ENCODE measurements at regions not wholly inside any gene's neighbourhood (a gene's known extent, or its start where the extent isn't known, plus 50 kb on each side); places are given as distances from the start of the nearest gene placed in this dataset.

GRCh38 chr21:43354026-43354420 is 72.9 kb downstream of the SIK1 start (continued):
- no peak for TF ChIP-seq ZNF462 (CRISPR knock-in tag; IDR thresholded peaks at IDR 0.05)

GRCh38 chr21:43353282-43354025 is 73.5 kb downstream of the SIK1 start:
- Histone ChIP-seq H3K4me2 (no peak overlapping the region), H3K4me3 (no peak overlapping the region), H3K79me2 (replicated peaks; ENCODE audit: insufficient read depth) (no peaks in the 10 kb centered on the region), H4K20me1 (replicated peaks; ENCODE audit: insufficient read depth) (no peaks in the 10 kb centered on the region), H3K27ac (ENCODE audit: low read depth) (no peak overlapping the region), H3F3A (replicated peaks; ENCODE audit: low read depth) (no peaks in the 10 kb centered on the region), H2AFZ (no peak overlapping the region), H3K4me1 (ENCODE audit: insufficient read depth) (no peaks in the 10 kb centered on the region), H3K9me2 (ENCODE audit: insufficient read depth) (no peaks in the 10 kb centered on the region), H3K27me3 (ENCODE audit: insufficient read depth) (no peaks in the 10 kb centered on the region), H3K36me3 (ENCODE audit: insufficient read depth) (no peaks in the 10 kb centered on the region)
- ATAC-seq (no peak), DNase-seq (ENCODE audit: low spot score) (no peak)
- Mint-ChIP-seq H3K36me3 (ENCODE audit: low read depth) (no peaks in the 10 kb centered on the region), H3K27ac (no peak overlapping the region), H3K27me3 (ENCODE audit: insufficient read depth, low read depth, poor library complexity) (peaks cover 10% of the 10 kb centered on the region), H3K4me3 (no peak overlapping the region), H3K9me3 (no peaks in the 10 kb centered on the region; the same call in 2 of the 3 replicates), H3K4me1 (peaks cover 6% of the 10 kb centered on the region)
- TF ChIP-seq ETS1 (IDR thresholded peaks at IDR 0.05) = no peak
- no peak for TF ChIP-seq STAT1 (IDR thresholded peaks at IDR 0.05; ENCODE audit: unreplicated experiment)
- TF ChIP-seq POLR2AphosphoS5 (IDR thresholded peaks at IDR 0.05; ENCODE audit: low read depth) = no peak
- no peak for TF ChIP-seq CREB1 (CRISPR knock-in tag; IDR thresholded peaks at IDR 0.05; ENCODE audit: low read depth)
- TF ChIP-seq CTCF (conservative IDR thresholded peaks at IDR 0.05; ENCODE audit: low read depth in 2 of 2) = no peak
- TF ChIP-seq EZH2 (IDR thresholded peaks at IDR 0.05; ENCODE audit: low read depth, unreplicated experiment) = no peak
- TF ChIP-seq REST (IDR thresholded peaks at IDR 0.05; ENCODE audit: unreplicated experiment) = no peak
- TF ChIP-seq JUNB (IDR thresholded peaks at IDR 0.05; ENCODE audit: unreplicated experiment) = no peak
- TF ChIP-seq ZNF331 (CRISPR knock-in tag; IDR thresholded peaks at IDR 0.05; ENCODE audit: low read depth) = no peak
- TF ChIP-seq EZH2phosphoT487 (IDR thresholded peaks at IDR 0.05; ENCODE audit: unreplicated experiment) = no peak

Data from GM23338 (cell line).